Activated CD4-positive, CD25-positive, alpha-beta regulatory T cell treated with anti-CD3 and anti-CD28 coated beads, Interleukin-2, amount 50 U/mL, for 72 hours (primary cell): ENCODE measurements at regions not wholly inside any gene's neighbourhood (a gene's known extent, or its start where the extent isn't known, plus 50 kb on each side); places are given as distances from the start of the nearest gene placed in this dataset.
"Not testable (repeated sequence)": the region's sequence is repeated elsewhere in the genome, so short reads cannot be mapped to it uniquely, and the experiment has no call there.

Experiments used
- DNase-seq: peaks from one replicate; pipeline ENCODE4 v3.0.0; 2021

- not testable (repeated sequence) for DNase-seq
Observed at GRCh38 chr17:30578015-30578717, 101.0 kb downstream of the GOSR1 start.
